Esophagus squamous epithelium (tissue), 4 donors: ENCODE measurements at regions not wholly inside any gene's neighbourhood (a gene's known extent, or its start where the extent isn't known, plus 50 kb on each side); places are given as distances from the start of the nearest gene placed in this dataset.

Experiments used
- CTCF ChIP-seq, 6 experiments: fragments of 450-650 bp in 4 of 6; fragments of 200-600 bp in 2 of 6; sonication (generic) in 2 of 6; IDR thresholded peaks; one replicate each; pipeline ENCODE4 v1.5.1; 2016 to 2019; ENCODE audit warnings: antibody characterized with exemption in 6 of 6, mild to moderate bottlenecking in 4 of 6, moderate library complexity in 4 of 6
- POLR2A ChIP-seq, 4 donors: fragments of 450-650 bp; IDR thresholded peaks; one replicate each; pipeline ENCODE4 v1.6.1; 2017; ENCODE audit warnings: antibody characterized with exemption in 4 of 4, mild to moderate bottlenecking in 4 of 4, moderate library complexity in 3 of 4

- TF ChIP-seq CTCF (IDR thresholded peaks at IDR 0.05): no peak
- no peak for TF ChIP-seq POLR2A (IDR thresholded peaks at IDR 0.05)
Measured at GRCh38 chr6:77979204-77979603, 326.4 kb downstream of the MEI4 start.
